Right hindlimb (tissue), 1 donor: ENCODE measurements at regions not wholly inside any gene's neighbourhood (a gene's known extent, or its start where the extent isn't known, plus 50 kb on each side); places are given as distances from the start of the nearest gene placed in this dataset.
"Not testable (repeated sequence)": the region's sequence is repeated elsewhere in the genome, so short reads cannot be mapped to it uniquely, and the experiment has no call there.

ENCODE experiments used
- DNase-seq: peaks from one replicate; pipeline ENCODE4 v3.0.0-alpha.2; 2018

DNA sequence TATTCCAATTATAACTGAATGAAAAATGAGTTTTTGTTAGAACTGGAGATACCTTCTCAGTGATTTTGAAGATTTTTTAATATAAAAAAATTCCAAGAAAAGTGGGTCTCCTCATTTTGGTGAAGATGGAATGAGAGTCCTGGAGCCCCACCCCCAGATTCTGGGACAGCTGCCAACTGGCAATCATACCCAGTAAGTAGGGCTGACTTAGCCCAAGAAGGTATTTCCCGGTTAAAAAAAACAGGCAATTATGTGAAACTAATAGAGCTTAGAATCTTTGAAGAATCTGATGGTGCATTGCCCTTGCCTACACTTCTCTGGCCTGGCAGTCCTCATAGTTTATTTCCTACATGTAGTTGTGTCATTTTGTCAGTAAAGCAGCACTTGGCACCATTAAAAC lies 52.8 kb upstream of the VWDE start:
- peak; percentile 31 for DNase-seq

DNA sequence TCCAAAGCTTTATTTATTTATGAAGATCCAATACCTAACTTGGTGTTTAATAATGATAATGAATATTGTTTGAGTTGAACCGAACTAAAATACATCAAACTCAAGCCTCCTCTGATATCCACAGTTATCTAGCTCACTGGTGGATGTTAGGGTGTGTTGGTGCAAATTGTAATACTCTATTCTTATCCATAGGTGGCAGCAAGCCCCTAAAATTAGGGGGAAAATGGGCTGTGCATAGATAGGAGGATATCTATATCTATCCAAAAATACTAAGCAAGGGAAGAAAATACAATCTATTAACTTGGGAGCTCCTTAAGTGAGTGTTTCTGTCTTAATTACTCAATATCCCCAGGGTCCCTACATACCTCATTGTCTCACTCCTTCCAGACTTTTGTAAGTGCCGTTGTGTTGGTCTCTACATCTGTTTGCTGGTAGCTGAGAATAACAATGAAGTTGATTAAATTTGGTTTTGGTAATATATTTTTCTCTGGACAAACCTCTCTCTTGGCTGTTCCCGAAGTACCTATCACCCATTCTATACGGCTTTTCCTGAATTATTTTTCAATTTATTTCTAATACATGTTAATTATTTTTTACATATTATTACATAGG lies 55.0 kb upstream of the VWDE start:
- no peak for DNase-seq

DNA sequence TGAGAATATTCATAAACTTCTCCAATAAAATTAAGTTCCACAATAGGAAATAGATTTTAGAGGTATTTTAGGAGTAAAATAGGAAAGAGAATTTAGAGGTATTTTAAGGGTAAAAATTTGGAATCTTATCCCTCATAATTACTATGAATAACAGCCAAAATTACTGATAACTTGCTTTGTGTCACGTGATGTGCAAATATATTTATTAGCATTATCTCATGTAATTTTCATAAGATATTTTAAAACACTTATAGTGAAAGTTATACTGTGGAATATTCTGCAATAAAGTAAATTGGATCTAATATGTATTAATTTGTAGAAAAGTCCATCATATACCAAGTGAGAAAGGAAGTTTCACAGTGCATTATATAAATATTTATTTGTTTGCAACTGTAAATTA lies 64.2 kb upstream of the VWDE start:
- DNase-seq, result no peak

DNA sequence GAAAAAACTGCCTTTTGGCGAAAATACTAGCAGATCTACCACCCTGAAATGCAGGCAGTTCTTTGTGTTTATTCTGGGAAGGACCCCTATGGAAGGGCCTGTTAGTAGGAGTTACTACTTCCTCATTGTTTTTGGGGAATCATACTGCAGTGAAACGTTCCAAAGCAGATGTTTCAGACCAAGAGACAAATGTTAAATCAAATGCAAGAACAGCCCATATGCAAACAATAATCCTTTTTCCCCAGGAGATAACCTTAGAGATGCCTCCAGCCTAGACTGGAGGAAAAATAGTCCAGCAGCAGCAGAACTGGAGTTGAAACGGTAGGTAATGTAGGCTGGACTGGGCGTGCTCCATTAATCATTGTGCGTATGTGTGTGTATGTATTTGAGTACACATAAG lies 65.9 kb upstream of the VWDE start:
- DNase-seq, result no peak

DNA sequence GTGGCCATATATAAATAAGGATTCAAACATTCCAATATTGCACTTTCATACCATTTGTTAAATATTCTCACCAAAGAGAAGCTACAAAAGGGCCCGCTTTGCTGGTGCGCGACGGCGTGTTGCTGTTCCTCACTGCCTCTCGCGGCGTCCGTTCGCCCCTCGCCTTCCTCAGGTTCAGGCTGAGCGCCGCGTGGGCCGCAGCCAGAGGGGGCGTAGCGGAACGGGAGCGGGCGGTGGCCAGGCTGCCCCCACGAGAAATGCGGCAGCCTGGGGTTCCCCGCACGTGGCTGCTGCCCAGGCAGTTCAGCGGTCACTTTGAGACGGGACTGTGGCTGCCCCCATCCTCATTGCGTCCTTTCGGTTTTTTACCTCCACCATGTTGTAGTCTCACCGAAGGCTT lies 67.3 kb upstream of the VWDE start:
- no peak for DNase-seq

DNA sequence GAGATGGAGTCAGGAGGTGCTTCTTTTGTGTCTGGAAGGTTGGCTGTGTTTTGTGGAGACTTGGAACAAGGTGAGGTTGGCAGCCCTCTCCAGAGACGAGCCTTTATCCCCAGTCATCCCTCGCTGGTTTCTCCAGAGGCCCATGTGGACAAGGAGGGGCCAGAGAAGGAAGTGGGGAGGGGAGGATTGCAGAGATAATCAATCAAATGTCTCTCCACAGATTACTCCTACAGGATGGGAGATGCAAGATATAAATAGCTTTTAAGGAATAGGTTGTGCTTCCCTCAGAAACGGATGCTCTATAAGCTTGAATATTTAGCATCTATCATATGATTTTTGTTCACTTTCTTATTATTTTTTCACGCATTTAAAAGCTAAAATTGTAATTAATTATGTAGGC lies 70.4 kb upstream of the VWDE start:
- DNase-seq, result no peak

DNA sequence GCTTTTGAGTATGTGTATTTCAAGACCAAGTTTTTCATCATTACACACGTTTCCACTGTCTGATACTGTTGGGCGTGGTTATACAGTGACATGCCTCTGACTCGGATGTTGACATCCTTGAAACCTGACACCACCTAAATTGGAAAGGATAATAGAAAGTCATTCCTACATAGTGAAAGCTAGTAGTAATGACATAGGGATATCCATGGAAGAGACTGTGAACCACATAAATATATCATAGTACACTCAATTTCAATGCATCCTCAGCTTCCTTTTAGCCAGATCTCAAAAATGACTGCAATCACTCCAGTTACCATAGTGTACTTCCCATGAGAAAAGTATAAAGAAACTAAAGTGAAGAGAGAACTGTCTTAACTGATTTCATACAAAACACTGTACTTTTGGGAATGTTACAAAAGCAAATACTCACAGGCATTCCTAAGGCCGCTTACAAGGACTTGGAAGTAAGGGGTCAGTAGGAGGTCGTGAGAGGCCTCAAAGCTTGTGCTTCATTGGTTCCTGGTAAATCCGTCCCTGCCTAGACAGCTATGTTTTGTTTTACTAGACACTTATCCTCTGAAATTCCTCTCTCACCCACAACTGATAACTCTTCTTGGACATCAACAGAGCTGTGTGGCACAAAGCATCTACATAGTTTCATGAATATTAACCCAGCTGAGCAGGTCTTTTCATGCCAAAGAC lies 71.8 kb upstream of the VWDE start:
- peak; percentile 25 for DNase-seq

DNA sequence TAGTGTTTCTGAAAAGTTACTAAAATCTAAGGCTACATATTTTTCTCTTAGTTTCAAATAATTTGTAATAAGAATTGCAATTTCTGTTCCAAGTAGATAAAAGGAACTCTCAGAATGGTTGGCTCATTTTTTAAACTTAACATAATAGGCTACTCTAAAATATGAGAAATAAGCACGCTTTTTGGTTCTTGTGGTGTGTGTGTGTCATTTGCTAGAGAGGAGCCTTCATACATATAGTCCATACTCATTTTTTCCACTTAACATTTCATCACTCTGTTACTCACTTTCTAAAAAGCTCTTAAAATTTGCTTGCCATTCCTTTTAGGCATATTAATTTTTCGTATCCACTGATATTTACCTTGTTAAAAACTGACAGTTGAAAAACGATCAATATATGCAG lies 74.0 kb upstream of the VWDE start:
- DNase-seq, result no peak

DNA sequence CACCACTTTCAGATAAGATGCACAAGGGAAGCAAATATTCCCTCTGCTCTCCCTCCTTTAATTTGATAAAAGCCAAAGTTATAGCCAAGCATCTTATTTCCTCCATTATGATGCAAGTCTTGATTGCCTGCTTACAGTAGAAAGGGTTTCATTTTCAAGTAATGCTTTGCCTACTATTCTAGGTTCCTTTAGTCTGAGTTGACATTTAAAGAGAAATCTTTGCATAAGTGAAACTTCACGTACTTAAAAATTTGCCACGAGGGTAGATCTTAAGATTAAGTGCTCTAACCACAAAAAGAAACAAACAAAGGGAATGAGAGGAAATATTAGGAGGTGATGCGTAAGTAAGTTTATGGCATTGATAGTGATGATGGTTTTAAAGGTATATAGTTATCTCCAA lies 78.1 kb upstream of the VWDE start:
- DNase-seq, result no peak

DNA sequence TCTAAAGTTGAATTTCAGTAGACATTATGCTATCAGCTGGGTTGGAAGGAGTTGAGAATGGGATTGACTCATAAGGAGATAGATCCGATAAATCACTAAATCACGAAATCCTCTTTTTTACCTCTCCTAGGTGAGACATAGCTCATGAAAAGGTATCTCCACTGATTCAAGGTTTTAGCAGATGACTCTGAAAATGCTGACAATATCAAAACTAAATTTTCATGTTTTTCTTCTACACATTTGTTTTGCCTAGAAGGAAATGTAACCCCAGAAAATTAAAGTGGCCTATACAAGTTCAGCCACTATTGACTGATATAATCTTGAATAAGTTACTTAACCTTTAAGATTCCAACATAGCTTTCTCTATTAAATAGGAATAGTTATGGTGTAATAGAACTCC lies 82.2 kb upstream of the VWDE start:
- no peak for DNase-seq

DNA sequence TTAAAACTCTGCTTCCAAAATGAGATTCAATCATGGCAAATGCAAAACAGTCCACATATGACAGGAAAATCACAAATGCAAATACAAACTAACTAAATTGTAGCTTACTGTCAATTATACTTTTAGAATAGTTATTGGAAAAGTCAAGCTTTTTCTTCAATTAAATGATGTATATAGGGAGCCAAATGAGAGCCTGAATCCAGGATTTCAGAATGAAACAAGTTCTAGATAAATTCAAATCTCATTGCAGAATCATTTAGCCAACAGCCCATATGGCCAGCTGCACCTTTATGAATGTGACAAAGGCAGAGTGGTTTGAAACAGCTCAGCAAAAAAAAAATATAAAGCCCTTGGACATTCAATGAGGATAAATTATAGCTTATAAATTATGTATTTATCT lies 82.2 kb upstream of the SCIN start:
- no peak for DNase-seq

DNA sequence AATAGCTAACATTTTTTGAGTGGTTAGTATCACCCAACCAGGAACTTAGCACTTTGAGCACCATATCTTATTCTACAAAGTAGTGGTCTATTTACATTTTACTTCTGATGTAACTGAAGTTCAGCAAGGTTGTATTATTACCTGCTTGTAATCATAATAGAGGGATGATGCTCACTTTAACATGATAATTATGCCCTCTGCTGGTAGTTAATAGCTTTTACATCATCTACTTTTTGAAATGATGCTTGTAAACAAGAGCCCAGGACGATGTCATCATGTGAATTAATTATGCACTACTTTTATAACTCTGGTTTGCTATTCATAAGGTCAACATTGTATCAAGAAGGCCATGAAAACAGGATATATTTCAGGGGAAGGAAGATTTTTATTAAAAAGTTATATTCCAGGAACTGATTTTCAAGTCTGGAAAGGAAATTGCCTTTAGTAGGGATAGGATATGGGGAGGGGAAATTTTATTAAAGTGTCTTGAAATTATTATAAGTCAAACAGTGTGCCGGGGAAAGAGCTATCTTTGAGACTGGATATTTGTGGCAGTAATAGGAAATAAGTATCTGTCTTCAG lies 80.3 kb upstream of the SCIN start:
- DNase-seq, result no peak

DNA sequence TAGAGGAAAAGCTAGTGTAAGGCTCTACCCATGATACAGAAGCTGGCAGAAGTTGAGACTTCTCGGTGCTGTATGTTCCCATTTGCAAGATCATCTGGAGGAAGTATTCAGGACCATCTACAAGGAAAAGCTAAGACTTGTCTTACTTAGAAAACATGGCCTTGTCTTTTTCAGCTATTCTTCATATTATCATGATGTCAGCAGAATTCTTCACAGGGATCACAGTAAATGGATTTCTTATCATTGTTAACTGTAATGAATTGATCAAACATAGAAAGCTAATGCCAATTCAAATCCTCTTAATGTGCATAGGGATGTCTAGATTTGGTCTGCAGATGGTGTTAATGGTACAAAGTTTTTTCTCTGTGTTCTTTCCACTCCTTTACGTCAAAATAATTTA lies 79.6 kb upstream of the SCIN start:
- DNase-seq, result no peak

DNA sequence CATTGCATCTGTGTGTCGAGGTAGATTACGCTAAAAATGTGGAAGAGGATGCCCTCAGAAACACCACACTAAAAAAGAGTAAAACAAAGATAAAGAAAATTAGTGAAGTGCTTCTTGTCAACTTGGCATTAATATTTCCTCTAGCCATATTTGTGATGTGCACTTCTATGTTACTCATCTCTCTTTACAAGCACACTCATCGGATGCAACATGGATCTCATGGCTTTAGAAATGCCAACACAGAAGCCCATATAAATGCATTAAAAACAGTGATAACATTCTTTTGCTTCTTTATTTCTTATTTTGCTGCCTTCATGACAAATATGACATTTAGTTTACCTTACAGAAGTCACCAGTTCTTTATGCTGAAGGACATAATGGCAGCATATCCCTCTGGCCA lies 79.0 kb upstream of the SCIN start:
- no peak for DNase-seq

DNA sequence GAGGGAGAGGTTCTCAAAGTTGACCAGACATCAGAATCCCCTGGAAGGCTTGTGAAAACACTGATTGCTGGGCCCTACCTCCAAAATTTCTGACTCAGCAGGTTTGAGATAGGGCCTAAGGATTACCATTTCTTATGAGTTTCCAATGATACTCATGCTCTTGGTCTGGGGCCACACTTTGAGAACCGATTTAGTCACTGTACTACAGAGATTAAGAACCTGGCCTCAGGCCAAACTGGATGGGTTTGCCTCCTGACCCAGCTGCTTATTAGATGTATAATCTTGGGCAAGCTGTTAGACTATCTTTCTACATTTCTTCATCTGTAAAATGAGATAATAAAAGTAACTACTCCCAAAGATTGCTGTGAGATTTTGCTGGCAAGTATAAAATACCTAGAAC lies 77.1 kb upstream of the SCIN start:
- no peak for DNase-seq

DNA sequence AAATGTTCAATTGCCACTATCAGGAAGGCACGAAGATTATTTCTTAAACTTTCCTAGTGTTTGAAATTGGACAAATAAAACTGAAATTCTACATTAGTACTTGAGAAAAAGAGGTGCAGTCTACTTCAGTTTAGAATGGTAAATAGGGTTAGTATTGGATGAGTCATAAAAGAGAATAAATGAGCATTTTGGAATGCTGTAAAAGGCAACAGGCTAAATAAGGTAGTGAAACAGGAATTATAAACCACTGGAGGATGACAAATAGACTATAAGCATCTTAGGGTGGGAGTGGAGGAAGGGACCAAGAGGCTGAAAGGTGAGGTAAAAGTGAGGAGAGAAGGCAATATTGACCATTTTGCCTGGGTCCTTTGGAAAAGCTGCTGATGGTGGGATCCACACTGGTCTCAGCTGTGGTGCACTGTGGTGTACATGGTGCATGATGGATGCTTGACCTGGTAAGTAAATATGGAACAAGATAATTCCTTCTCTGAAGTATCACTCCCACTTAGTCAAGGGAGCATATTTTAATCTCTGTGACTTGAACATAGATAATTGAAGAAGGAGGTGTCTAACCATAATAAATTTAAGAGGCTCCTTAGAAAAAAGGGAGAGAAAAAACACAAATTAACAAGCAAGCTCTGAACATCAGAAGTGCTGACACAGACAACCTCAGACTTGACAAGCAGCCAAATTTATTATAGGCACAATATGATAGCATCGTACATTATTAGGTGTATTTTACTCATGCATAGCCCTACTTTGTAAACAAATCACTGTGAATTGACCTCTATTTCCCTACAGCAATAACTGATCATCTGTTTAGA lies 76.4 kb upstream of the SCIN start:
- DNase-seq, result no peak

DNA sequence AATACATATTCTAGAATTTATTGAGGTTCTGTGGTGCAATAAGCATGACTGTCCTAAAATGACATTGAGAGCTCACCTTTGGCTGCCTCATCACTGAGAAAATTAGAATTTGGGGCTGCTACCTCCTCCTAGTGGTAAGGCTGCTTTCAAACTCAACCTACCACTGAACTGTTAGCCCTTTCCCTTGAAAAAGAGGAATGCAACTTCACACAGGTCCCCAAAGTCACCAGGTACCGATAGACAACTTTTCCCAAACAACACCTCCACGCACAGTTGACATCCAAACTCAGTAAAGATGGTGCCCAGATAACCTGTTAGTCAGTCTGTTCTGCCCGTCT lies 75.9 kb upstream of the SCIN start:
- DNase-seq, result no peak

DNA sequence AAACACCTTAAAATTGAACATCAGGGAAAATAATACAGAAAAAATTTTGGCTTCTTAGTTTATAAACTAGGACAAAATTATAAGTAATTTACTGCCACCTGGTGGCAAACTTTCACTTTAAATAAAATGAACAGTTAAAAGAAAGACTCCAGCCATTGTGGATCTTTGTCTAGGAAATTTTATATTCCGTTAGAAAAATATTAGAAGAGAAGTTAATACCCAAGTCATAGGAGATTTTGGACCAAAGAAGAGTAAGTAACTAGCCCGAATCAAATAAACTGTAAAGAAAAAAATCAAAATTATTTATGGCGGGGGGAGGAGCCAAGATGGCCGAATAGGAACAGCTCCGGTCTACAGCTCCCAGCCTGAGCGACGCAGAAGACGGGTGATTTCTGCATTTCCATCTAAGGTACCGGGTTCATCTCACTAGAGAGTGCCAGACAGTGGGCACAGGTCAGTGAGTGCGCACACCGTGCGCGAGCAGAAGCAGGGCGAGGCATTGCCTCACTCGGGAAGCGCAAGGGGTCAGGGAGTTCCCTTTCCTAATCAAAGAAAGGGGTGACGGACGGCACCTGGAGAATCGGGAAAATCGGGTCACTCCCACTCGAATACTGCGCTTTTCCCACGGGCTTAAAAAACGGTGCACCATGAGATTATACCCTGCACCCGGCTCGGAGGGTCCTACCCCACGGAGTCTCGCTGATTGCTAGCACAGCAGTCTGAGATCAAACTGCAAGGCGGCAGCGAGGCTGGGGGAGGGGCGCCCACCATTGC lies 73.4 kb upstream of the SCIN start:
- DNase-seq, result not testable (repeated sequence)

DNA sequence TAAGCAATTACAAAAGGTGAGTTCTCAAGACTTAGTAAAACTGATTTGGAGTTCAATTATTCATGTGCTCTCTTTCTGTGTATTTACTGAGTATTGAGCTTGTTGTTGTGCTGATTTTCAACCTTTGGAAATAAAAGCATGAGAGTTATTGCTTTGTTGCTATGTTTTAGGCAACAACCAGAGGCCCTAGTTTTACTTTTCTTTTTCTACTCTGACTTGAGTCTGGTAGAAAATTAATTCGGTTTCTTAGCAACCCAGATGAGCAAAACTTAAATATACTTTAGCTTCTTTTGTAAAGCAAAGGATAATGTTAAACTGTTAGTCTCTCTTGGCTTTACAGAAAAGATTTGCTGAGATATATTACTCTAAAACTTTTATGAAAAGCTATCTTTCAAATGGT lies 66.4 kb upstream of the SCIN start:
- no peak for DNase-seq

DNA sequence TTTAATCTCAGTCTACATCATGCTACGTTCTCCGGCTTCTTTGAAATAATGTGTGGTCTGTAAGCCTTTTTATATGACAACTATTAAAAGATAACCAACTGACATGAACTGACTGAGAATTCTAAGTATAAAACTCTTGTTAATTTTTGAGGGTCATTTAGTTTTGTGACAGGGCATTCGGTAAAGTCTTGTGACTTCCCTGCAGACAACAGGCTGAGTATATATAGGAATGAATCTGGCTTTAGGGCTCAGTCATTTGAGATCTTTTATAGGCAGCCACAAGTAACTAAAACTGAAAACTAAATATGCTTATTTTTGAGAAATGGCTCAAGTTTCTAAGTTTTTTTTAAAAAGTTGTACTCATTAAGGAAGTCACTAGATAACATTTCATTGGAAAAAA lies 62.5 kb upstream of the SCIN start:
- no peak for DNase-seq

DNA sequence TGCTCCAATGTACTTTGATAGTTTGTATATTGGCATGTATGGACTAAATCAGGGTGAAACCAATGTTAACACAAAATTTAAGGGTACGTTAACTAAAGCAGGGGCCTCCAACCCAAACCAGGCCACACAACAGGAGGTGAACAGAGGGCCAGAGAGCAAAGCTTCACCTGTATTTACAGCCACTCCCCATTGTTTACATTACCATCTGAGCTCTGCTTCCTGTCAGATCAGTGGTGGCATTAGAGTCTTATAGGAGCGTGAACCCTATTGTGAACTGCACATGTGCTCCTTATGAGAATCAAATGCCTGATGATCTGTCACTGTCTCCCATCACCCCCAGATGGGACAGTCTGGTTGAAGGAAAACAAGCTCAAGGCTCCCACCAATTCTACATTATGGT lies 62.0 kb upstream of the SCIN start:
- DNase-seq, result no peak

DNA sequence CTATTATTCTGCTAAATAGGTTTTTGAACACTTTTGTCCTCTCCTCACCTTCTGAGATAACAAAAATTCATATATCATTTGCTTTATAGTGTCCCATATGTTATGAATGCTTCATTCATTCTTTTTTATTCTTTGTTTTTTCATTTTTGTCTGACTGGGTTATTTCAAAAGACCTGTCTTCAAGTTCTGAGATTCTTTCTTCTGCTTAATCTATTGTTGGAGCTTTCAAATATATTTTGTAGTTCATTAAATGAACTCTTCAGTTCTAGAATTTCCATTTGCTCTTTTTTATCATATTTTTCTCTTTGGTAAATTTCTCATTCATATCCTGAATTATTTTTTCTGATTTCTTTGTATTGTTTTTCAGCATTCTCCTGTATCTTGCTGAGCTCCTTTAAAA lies 53.1 kb upstream of the SCIN start:
- DNase-seq, result no peak
